HFF-Myc (cell line): ENCODE measurements at regions not wholly inside any gene's neighbourhood (a gene's known extent, or its start where the extent isn't known, plus 50 kb on each side); places are given as distances from the start of the nearest gene placed in this dataset.

Experiments
- DNase-seq: peaks from one replicate; pipeline ENCODE4 v3.0.0-alpha.2; 2011; ENCODE audit warnings: low read depth; ENCODE audit errors: extremely low read depth
- H3K4me3 ChIP-seq: replicated peaks from 2 replicates; pipeline ENCODE4 v1.5.1; 2011; ENCODE audit warnings: low read depth, mild to moderate bottlenecking, control low read depth, low read length
- TF ChIP-seq, protein P1 (sequence below): IDR thresholded peaks from 2 replicates; pipeline ENCODE4 v1.5.1; 2012; ENCODE audit warnings: mild to moderate bottlenecking, low read depth, low read length, control low read depth; ENCODE audit errors: missing control alignments

DNA sequence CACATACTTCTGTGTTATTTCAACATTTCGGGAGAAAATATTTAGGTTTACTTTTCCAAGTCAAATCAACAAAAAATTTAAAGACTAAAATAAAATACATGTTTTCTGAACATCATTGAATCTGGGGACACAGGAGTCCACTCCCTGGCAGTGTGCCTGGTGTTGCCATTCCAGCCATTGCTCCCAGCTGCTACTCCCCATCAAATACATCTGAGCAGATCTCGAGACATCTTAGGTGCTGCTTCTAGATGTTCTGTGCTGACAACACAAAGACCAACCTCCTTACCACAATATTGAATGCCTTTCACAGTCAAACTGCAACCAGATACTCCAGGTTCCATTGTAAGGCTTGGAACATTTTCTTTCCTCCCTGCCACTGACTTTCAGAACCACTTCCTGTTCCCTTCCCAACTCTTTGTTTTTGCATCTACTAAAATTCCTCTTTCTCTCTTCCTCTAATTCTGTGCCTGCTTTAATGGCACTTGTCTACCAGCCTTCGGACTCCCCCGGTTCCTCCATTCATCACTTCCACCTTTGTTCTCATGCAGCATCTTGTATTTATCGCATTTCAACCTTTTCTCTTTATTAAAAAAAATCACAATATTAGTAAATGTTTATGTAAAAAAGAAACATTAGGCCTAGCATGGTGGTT is 81.1 kb upstream of the SLC4A7 start:
- no peak for DNase-seq
- TF ChIP-seq, protein P1, sequence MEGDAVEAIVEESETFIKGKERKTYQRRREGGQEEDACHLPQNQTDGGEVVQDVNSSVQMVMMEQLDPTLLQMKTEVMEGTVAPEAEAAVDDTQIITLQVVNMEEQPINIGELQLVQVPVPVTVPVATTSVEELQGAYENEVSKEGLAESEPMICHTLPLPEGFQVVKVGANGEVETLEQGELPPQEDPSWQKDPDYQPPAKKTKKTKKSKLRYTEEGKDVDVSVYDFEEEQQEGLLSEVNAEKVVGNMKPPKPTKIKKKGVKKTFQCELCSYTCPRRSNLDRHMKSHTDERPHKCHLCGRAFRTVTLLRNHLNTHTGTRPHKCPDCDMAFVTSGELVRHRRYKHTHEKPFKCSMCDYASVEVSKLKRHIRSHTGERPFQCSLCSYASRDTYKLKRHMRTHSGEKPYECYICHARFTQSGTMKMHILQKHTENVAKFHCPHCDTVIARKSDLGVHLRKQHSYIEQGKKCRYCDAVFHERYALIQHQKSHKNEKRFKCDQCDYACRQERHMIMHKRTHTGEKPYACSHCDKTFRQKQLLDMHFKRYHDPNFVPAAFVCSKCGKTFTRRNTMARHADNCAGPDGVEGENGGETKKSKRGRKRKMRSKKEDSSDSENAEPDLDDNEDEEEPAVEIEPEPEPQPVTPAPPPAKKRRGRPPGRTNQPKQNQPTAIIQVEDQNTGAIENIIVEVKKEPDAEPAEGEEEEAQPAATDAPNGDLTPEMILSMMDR: no peak
- no peak overlapping the region for H3K4me3 ChIP-seq

DNA sequence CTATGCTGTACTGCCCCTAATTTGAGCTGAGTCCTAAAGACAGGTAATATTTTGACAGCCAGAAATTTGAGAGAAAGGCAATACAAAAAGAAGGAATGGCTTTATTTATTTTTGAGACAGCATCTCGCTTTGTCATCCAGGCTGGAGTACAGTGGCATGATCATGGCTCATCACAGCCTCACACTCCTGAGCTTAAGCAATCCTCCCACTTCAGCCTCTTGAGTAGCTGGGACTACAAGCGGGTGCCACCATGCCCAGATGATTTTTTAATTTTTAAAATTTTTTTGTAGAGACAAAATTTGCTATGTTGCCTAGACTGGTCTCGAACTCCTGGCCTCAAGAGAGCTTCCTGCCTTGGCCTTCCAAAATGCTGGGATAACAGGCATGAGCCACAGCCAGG is 77.4 kb upstream of the SLC4A7 start:
- TF ChIP-seq, protein P1: no peak
- no peak for DNase-seq

DNA sequence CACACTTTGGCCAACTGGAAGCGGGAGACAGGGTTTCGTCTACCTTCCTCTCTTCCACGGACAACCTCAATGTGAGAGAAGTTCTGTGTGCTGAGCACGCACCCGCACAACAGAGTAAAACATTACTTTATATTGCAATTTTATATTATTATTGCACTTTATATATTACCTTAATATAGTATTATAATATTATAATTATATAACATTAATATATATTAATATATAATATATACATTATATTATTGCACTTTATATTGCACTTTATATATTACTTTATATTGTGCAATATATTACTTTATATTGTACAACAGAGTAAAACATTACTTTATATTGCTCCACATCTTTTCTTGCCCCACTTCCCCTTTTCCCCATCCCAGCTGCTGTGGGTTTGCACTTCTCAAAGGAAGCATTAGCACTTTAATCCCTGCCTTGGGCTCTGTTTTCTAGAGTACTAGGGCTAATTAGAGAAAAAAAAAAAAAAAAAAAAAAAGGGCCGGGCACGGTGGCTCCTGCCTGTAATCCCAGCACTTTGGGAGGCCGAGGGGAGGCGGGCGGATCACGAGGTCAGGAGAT is 76.4 kb upstream of the SLC4A7 start:
- TF ChIP-seq, protein P1: no peak
- no peak overlapping the region for H3K4me3 ChIP-seq
- DNase-seq: no peak

More for the DNA sequence above, 77.4 kb upstream of the SLC4A7 start:
- H3K4me3 ChIP-seq: no peak overlapping the region

DNA sequence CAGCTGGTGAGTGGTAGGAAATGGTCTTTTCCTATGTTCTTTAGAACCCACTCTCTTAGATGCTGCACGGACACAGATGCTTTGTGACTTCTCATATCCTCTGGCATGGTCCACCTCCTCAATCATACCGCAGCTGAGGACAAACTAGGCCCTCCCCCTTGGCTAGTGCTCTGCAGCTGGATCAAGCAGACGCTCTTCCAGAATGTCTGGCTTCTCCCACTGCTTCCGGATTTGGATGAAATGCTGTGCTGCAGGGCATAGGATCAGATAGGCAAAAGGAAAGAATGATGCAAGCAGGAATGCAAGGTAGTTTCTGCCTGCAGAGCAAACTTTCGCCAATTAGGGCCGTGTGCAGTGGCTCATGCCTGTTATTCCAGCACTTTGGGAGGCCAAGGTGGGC is 75.7 kb upstream of the SLC4A7 start:
- DNase-seq: no peak
- H3K4me3 ChIP-seq: no peak overlapping the region

DNA sequence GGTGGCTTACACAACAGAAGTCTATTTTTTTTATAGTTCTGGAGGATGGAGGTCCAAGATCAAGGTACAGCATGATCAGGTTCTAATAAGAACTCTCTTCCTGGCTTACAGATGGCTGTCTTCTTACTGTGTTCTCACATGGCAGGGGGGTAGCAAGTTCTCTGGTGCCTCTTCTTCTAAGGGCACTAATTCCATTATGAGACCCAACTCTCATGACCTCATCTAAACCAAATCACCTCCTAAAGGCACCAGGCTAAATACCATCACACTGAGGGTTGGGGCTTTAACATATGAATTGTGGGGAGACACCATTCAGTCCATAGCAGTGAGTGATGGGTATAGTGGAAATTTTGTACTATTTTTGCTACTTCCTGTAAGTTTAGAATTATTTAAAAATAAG is 75.2 kb upstream of the SLC4A7 start:
- DNase-seq: no peak
- no peak overlapping the region for H3K4me3 ChIP-seq
- TF ChIP-seq, protein P1: no peak

More for the DNA sequence above, 75.7 kb upstream of the SLC4A7 start:
- TF ChIP-seq, protein P1: no peak

DNA sequence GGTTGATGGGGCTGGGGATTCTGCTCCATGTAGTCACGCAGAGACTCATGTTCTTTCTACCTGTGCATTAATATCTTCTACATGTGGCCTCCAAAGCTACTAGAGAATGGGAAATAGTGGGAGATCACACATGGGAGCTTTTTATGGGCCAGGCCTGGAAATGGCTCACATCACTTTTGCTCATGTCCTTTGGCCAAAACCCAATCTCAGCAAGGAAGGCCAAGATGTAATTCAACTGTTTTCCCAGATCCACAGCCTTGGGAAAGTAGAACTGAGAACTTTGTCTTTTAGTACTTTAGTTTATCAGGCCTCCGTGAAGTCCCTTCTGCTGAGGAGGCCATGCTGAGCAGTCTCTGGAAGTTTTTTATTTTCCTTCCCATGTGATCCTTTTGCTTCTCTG is 73.2 kb upstream of the SLC4A7 start:
- no peak overlapping the region for H3K4me3 ChIP-seq
- TF ChIP-seq, protein P1: no peak
- DNase-seq: no peak

DNA sequence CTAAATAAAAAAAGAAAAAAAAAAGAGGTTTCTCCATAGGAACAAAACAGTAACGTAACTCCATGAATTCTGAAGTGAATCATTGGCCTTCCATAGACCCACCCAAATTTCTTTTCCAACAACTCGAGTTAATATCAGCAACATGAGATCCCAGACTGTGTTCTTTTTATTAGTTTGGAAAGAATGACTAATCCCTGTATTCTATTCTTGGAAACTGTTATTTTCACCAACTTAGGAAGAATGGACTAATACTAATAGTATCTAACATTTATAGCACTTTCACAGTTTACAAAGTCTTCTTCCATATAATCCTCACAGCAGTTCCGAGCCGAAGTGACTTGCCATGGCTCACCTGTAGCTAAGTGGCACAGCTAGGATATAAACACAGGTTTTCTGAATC is 72.7 kb upstream of the SLC4A7 start:
- no peak for DNase-seq
- H3K4me3 ChIP-seq: no peak overlapping the region
- TF ChIP-seq, protein P1: no peak
